ENCODE measurements at regions not wholly inside any gene's neighbourhood (a gene's known extent, or its start where the extent isn't known, plus 50 kb on each side); places are given as distances from the start of the nearest gene placed in this dataset.

DNA sequence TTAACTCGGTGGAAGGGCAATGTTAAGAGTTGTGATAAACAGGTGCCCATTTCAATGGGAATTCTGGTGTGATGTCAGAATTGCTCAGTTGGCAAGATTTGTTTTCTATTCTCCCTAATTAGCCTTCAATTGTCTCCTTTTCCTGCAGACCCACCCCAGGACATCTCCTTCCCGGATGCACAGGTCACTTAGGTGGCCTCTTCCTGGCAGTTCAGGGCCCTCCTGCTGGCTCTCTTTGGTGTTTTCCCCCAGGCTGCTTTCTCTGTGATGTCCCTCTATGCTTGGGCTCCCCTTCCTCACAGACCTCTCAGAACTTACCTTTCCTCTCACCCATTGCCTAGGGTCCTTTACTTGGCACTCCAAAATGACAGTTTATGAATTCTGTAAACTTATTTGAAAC, 126.3 kb downstream of the GPAT3 start:
- TF ChIP-seq GATA2 (IDR thresholded peaks at IDR 0.05; ENCODE audit: low read depth, low read length) (no peak), GATA3 (IDR thresholded peaks at IDR 0.05; ENCODE audit: low read depth, low read length) (no peak)

DNA sequence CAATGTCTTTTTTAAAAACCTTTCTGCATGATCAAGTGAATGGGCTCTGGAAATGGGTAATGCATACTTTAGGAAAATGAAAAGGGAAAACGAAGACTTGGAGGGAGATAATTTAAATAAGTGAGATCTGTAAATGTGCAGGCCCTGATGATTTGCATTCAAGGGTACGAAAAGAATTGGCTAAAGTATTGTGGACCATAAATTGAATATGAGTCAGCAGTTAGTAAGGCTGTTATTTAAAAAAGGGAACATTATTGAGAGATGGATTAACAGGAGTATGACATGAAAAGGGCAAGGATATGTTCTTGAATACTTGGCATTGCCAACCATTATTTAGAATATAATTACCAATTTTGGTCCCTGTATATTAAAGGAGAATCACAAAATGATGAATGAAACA, 125.5 kb downstream of the GPAT3 start:
- no peak for TF ChIP-seq GATA3 (IDR thresholded peaks at IDR 0.05; ENCODE audit: low read depth, low read length)

DNA sequence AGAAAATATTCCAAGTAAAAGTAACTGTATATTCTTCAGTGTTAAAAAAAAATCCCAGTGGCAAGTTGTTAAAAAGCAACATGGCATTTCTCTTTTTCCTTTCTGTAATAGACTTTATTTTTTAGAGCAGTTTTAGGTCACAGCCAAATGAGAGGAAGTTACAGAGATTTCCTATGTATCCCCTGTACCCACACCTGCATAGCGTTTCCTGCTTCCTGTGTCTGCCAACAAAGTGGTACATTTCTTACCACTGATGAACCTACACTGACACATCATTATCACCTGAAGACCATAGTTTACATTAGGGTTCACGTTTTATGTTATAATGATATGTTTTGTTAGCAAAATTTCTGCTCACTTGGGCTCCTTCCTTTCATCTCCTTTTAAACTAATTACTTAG, 124.7 kb downstream of the GPAT3 start:
- TF ChIP-seq GATA3 (IDR thresholded peaks at IDR 0.05; ENCODE audit: low read depth, low read length): no peak
- TF ChIP-seq GATA2 (IDR thresholded peaks at IDR 0.05; ENCODE audit: low read depth, low read length): no peak

DNA sequence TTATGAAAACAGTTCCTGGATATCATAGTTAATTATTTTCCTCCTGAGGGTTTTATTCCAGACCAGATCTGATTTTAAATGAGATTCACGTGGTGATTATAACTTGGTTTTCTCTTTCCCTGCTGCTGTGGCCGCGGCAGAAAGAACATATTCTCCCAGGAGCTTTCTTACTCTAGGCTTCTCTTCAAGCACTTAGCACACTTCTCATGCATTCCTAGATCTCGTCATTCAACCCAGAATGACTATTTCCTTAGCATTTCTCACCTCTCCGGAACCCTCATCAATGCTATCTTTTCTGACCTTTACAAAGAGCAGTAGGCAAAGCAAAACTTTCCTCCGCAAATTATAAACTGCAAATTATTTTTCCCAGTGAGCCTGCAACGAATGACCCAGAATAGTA, 122.9 kb downstream of the GPAT3 start:
- no peak for TF ChIP-seq GATA3 (IDR thresholded peaks at IDR 0.05; ENCODE audit: low read depth, low read length)
- TF ChIP-seq GATA2 (IDR thresholded peaks at IDR 0.05; ENCODE audit: low read depth, low read length): no peak

DNA sequence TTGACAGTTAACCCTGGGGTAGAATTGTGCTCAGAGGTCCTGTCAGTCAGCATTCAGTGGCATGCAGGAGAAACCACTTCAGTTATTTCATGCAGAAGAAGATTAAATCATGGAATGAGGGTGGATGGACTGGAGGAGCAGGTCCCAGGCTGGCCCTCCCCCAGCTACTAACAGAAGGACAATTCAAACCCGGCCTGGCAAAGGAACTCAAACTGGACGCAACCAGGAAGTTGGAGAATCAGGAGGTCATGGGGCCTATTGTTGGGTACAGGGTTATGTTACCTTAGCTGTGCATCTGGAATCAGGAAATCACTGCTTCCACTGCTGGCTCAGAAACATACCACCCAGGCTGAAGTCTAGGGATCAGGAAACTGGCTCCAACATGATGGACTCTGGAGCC, 121.4 kb downstream of the GPAT3 start:
- TF ChIP-seq GATA3 (IDR thresholded peaks at IDR 0.05; ENCODE audit: low read depth, low read length) (no peak), GATA2 (IDR thresholded peaks at IDR 0.05; ENCODE audit: low read depth, low read length) (no peak)

Measured in SH-SY5Y (cell line).